RWPE1 (cell line): ENCODE measurements at regions not wholly inside any gene's neighbourhood (a gene's known extent, or its start where the extent isn't known, plus 50 kb on each side); places are given as distances from the start of the nearest gene placed in this dataset.
A peak's percentile ranks its signal among the peaks of the same experiment; 100 is the strongest.

ENCODE experiments used
- CTCF ChIA-PET: fragments of 350-600 bp; sonication (Branson Sonifier 250); formaldehyde crosslinking; extraction: SDS; loops from one replicate; lab custom pipeline; 2021; lab: Yijun Ruan, JAX
- POLR2A ChIA-PET: fragments of 400-600 bp; formaldehyde crosslinking; extraction: SDS; loops from one replicate; lab custom pipeline; 2020; ENCODE audit warnings: antibody characterized with exemption; ENCODE audit not compliant: low non-redundant PET; lab: Yijun Ruan, JAX
- DNase-seq: peaks from one replicate; pipeline ENCODE4 v3.0.0; 2012; ENCODE audit warnings: low spot score
- H3K27ac ChIP-seq: fragments of 450-650 bp; 2 replicates; pipeline ENCODE4 v1.5.1; 2017
- TF ChIP-seq, protein P1 (sequence below): fragments of 450-650 bp; conservative IDR thresholded peaks from 2 replicates; pipeline ENCODE4 v1.5.1; 2017; ENCODE audit warnings: low read depth, mild to moderate bottlenecking

DNA sequence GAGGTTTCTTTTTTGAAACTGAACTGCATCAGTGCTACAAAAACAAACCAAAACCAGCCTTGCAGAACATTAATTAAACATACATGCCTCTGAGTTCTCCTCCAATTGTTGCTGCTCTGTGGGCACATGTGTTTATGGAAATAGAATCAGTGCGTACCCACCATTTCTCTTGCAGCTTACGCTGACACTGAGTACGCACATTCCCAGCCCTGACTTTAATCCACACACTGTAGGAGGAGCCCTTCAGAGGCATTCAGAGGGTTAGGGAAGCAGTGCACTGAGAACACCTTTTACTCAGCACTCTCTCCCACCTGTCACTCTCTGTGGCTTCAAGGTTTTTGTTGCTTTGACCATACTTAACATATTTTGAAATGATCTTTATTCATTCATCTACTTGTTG is 250.5 kb upstream of the PWP1 start:
- TF ChIP-seq, protein P1, sequence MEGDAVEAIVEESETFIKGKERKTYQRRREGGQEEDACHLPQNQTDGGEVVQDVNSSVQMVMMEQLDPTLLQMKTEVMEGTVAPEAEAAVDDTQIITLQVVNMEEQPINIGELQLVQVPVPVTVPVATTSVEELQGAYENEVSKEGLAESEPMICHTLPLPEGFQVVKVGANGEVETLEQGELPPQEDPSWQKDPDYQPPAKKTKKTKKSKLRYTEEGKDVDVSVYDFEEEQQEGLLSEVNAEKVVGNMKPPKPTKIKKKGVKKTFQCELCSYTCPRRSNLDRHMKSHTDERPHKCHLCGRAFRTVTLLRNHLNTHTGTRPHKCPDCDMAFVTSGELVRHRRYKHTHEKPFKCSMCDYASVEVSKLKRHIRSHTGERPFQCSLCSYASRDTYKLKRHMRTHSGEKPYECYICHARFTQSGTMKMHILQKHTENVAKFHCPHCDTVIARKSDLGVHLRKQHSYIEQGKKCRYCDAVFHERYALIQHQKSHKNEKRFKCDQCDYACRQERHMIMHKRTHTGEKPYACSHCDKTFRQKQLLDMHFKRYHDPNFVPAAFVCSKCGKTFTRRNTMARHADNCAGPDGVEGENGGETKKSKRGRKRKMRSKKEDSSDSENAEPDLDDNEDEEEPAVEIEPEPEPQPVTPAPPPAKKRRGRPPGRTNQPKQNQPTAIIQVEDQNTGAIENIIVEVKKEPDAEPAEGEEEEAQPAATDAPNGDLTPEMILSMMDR = no peak
- ChIA-PET CTCF (interaction anchor here (0.6 kb wide), 1 partner anchor 136 kb away, joined by 3 read pairs; no protein-coding TSS in a partner anchor), POLR2A (no interaction called here)
- DNase-seq = no peak
- no peak overlapping the region for H3K27ac ChIP-seq

DNA sequence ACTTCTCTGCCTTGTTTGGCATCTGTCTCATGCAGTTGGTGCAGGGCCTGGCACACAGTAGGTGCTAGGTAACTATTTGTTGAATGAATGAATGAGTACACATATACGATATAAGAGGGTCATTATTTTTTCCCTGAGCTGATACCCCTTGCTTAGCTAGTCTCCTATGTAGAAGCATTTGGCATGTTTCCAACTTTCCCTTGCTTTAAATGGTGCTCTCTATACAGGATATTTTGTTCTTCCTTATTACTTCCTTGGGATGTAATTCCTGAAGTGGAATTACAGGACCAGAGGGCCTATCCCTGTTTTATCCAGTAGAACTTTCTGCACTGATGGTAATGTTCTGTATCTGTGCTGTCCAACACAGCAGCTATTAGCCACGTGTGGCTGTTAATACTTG is 250.1 kb upstream of the PWP1 start:
- TF ChIP-seq, protein P1 = no peak
- POLR2A ChIA-PET = no interaction called here
- CTCF ChIA-PET = no interaction called here
- no peak overlapping the region; the same call in 1 of the 2 replicates for H3K27ac ChIP-seq
- no peak for DNase-seq

DNA sequence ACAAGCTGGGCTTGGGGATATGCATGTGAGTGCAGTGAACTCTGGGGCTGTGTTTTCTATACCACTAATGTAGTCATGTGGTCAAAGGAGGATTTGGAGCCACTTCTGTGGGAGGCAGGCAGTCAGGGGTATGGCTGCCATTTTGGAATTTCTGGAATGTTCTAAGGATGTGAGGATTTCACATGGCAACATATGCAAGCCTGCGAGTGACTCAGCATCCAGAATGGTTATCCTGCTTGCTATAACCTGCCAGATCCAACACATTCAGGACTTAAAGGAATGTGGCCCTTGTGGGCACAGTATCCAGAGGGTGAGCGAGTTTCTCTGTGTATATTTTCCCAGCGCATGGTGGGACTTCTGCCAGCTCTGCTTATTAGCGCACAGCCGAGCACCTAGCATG is 249.2 kb upstream of the PWP1 start:
- CTCF ChIA-PET = no interaction called here
- peak overlapping the region; percentile 86 for H3K27ac ChIP-seq
- TF ChIP-seq, protein P1 = no peak
- POLR2A ChIA-PET = no interaction called here
- peak; percentile 95 for DNase-seq

DNA sequence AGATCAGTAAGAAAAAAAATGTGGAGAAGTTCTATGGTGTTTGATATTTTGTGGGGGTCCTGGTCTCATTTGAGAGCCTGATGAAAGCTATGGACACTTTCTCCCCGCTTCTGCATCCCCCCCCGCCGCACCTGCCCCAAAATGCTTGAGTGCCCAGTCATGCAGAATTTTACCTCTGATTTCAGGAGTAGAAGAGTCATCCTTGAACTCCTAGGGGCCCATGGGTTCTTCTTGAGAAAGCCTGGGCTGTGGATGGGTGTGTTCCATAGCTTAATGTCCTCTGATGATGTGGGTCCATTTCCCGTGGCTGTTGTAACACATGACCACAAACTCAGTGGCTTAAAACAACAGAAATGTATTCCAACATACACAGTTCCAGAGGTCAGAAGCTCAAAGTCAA is 248.8 kb upstream of the PWP1 start:
- TF ChIP-seq, protein P1 = no peak

DNA sequence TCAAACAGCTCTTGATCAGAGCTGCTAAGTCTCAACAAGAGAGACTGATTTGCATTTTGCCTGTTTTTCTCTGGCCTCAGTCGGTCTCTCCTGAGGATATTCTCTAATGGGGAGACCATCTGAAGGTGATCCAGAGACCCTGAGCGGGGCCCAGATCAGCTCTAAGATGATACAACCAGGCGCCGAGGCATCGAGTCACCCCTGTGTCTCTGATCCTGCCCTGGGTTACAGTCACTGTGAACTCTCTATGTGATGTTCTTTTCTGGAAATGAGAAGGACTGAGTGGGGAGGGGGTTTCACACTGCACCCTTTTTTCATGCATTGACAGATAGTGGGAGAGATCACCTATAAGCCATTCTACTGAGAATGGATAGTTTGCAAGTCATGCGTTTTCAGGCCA is 247.6 kb upstream of the PWP1 start:
- DNase-seq = no peak
- CTCF ChIA-PET = interaction anchor here (0.6 to 0.7 kb wide), 2 partner anchors 42 to 115 kb away, joined by 3 to 4 read pairs; no protein-coding TSS in a partner anchor
- POLR2A ChIA-PET = no interaction called here
- TF ChIP-seq, protein P1 = no peak
- H3K27ac ChIP-seq = no peak overlapping the region

More for the DNA sequence above, 248.8 kb upstream of the PWP1 start:
- peak overlapping the region; percentile 86 for H3K27ac ChIP-seq
- CTCF ChIA-PET = no interaction called here
- POLR2A ChIA-PET = no interaction called here
- peak; percentile 60 for DNase-seq

DNA sequence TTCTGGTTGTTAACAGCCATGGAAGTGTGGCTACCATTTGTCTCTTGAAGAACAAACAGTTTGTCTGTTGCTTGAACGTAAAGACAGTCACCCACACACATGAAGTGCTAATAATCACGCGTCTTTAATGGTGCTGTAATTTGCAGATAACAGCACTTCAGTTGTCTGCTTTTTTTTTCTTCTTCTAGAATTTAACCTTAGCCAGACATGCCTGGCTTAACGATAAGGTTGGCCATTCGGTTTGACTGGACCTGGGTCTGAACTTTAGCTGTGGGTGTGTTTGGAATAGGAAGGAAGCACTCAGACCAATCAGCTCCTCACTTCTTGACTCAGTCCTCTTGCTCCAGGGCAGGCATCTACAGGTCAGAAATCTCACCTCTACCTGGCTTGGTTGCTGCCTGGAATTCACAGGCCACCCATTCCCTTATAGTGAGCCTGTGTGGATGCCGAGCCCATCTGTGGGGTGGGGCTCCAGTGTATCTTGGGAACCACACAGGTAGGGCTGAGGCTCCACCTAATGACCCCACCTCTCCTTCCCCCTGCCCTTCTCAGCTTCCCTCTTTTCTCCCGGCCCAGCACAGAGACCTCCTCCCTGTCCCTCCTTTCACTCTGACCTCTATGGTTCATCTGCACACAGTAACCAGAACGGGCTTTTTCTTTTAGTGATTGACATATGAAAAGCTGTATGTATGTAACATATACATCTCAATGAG is 246.4 kb upstream of the PWP1 start:
- ChIA-PET POLR2A (no interaction called here), CTCF (interaction anchor here (0.7 kb wide), 1 partner anchor 213 kb away, joined by 6 read pairs; no protein-coding TSS in a partner anchor)
- TF ChIP-seq, protein P1 = no peak
- H3K27ac ChIP-seq = no peak overlapping the region
- no peak for DNase-seq
